IMR-90 (cell line): ENCODE measurements at regions not wholly inside any gene's neighbourhood (a gene's known extent, or its start where the extent isn't known, plus 50 kb on each side); places are given as distances from the start of the nearest gene placed in this dataset.

ENCODE experiments used
- ATAC-seq: fragments of 200-7000 bp; cut with Tn5 transposase; 2 replicates; pipeline ENCODE4 v1.9.1; 2020; ENCODE audit warnings: low read depth, mild to moderate bottlenecking, moderate library complexity
- BruUV-seq: library from RNA; stranded (reverse); fragments of 400-500 nt; replicated peaks from 2 replicates; lab custom pipeline; 2021; lab: Mats Ljungman, UMichigan
- CTCF ChIA-PET: fragments of 300-600 bp; formaldehyde crosslinking; extraction: SDS; loops from one replicate; lab custom pipeline; 2021; ENCODE audit warnings: antibody characterized with exemption; lab: Yijun Ruan, JAX
- POLR2A ChIA-PET: fragments of 300-600 bp; sonication (Branson Sonifier 250); formaldehyde crosslinking; loops from one replicate; lab custom pipeline; 2022; ENCODE audit warnings: antibody characterized with exemption; ENCODE audit not compliant: unreplicated experiment; lab: Charles Lee
- DNase-seq: peaks from one replicate; pipeline ENCODE4 v3.0.0; 2013
- H2AFZ ChIP-seq: replicated peaks from 2 replicates; pipeline ENCODE3; 2013; ENCODE audit warnings: low read length, mild to moderate bottlenecking; ENCODE audit not compliant: poor library complexity
- H2AK5ac ChIP-seq: 2 replicates; pipeline ENCODE4 v1.6.1; 2013; ENCODE audit warnings: low read depth, low read length, inconsistent platforms
- H2AK9ac ChIP-seq: replicated peaks from 2 replicates; pipeline ENCODE3; 2013; ENCODE audit warnings: mild to moderate bottlenecking, low read depth, low read length, moderate library complexity; ENCODE audit not compliant: poor library complexity
- H2BK120ac ChIP-seq: 2 replicates; pipeline ENCODE4 v1.6.1; 2013; ENCODE audit warnings: low read depth, low read length, inconsistent platforms
- H2BK15ac ChIP-seq: 3 replicates; pipeline ENCODE4 v1.6.1; 2013; ENCODE audit warnings: low read depth, low read length, inconsistent platforms
- H2BK20ac ChIP-seq: 2 replicates; pipeline ENCODE4 v1.6.1; 2013; ENCODE audit warnings: low read depth, mild to moderate bottlenecking, inconsistent platforms, low read length, moderate library complexity
- H2BK5ac ChIP-seq: 2 replicates; pipeline ENCODE4 v1.6.1; 2013; ENCODE audit warnings: mild to moderate bottlenecking, low read depth, low read length, inconsistent platforms; ENCODE audit not compliant: poor library complexity, severe bottlenecking
- H3K14ac ChIP-seq: replicated peaks from 2 replicates; pipeline ENCODE4 v1.6.1; 2013; ENCODE audit warnings: low read depth, low read length, inconsistent platforms
- H3K18ac ChIP-seq: 2 replicates; pipeline ENCODE4 v1.6.1; 2013; ENCODE audit warnings: low read depth, low read length, control low read depth
- H3K23ac ChIP-seq: 2 replicates; pipeline ENCODE4 v1.6.1; 2013; ENCODE audit warnings: low read depth, low read length, inconsistent platforms
- H3K27ac ChIP-seq: 2 replicates; pipeline ENCODE4 v1.5.1; 2013; ENCODE audit warnings: mild to moderate bottlenecking, control low read depth, low read length; ENCODE audit not compliant: insufficient read depth
- H3K27me3 ChIP-seq: 2 replicates; pipeline ENCODE4 v1.6.1; 2013; ENCODE audit warnings: low read length; ENCODE audit not compliant: control insufficient read depth, insufficient read depth
- H3K36me3 ChIP-seq: 2 replicates; pipeline ENCODE4 v1.6.1; 2013; ENCODE audit warnings: low read length, mixed read lengths; ENCODE audit not compliant: control insufficient read depth, insufficient read depth
- H3K4ac ChIP-seq: 2 replicates; pipeline ENCODE4 v1.6.1; 2013; ENCODE audit warnings: low read depth, low read length, inconsistent platforms
- H3K4me1 ChIP-seq: 2 replicates; pipeline ENCODE4 v1.6.1; 2013; ENCODE audit warnings: low read length, mixed read lengths; ENCODE audit not compliant: control insufficient read depth, insufficient read depth
- H3K4me2 ChIP-seq: 2 replicates; pipeline ENCODE4 v1.6.1; 2013; ENCODE audit warnings: low read depth, mild to moderate bottlenecking, control low read depth, low read length, moderate library complexity
- H3K4me3 ChIP-seq: 2 replicates; pipeline ENCODE4 v1.5.1; 2013; ENCODE audit warnings: low read depth, mild to moderate bottlenecking, control low read depth, low read length, moderate library complexity; ENCODE audit not compliant: insufficient read depth
- H3K56ac ChIP-seq: 2 replicates; pipeline ENCODE4 v1.6.1; 2013; ENCODE audit warnings: low read length, inconsistent platforms; ENCODE audit not compliant: insufficient read depth; ENCODE audit errors: extremely low read depth
- H3K79me1 ChIP-seq, 2 experiments: 2 replicates each; pipeline ENCODE4 v1.6.1; 2013; ENCODE audit warnings: low read length in 2 of 2, inconsistent platforms in 1 of 2, low read depth in 1 of 2
- H3K9ac ChIP-seq: 2 replicates; pipeline ENCODE4 v1.6.1; 2013; ENCODE audit warnings: low read depth, low read length, control low read depth
- H3K9me1 ChIP-seq: 2 replicates; pipeline ENCODE4 v1.6.1; 2013; ENCODE audit warnings: low read length, inconsistent platforms; ENCODE audit not compliant: insufficient read depth
- H3K9me3 ChIP-seq: 2 replicates; pipeline ENCODE4 v1.6.1; 2013; ENCODE audit warnings: low read length; ENCODE audit not compliant: control insufficient read depth, insufficient read depth
- H4K20me1 ChIP-seq: 2 replicates; pipeline ENCODE4 v1.6.1; 2013; ENCODE audit warnings: low read length, inconsistent platforms; ENCODE audit not compliant: insufficient read depth
- H4K5ac ChIP-seq: 2 replicates; pipeline ENCODE4 v1.6.1; 2013; ENCODE audit warnings: mild to moderate bottlenecking, low read depth, low read length, control low read depth
- H4K8ac ChIP-seq, 2 experiments: 2 replicates each; pipeline ENCODE4 v1.6.1; 2013; ENCODE audit warnings: low read depth in 2 of 2, low read length in 2 of 2, control low read depth in 1 of 2, inconsistent platforms in 1 of 2
- H4K91ac ChIP-seq: 2 replicates; pipeline ENCODE4 v1.6.1; 2013; ENCODE audit warnings: low read depth, low read length, inconsistent platforms; ENCODE audit not compliant: insufficient read depth
- BHLHE40 ChIP-seq: fragments of 150-350 bp; IDR thresholded peaks from 2 replicates; pipeline ENCODE4 v1.6.1; 2016; ENCODE audit warnings: mild to moderate bottlenecking, low read depth, low read length
- CEBPB ChIP-seq: IDR thresholded peaks from 2 replicates; pipeline ENCODE4 v1.6.1; 2012; ENCODE audit warnings: low read depth, low read length, improper control_type of control experiment
- CHD1 ChIP-seq: IDR thresholded peaks from 2 replicates; pipeline ENCODE4 v1.6.1; 2012; ENCODE audit warnings: low read depth, low read length, improper control_type of control experiment
- ELK1 ChIP-seq: fragments of 150-350 bp; IDR thresholded peaks from 2 replicates; pipeline ENCODE4 v1.6.1; 2016; ENCODE audit warnings: low read depth, mild to moderate bottlenecking, low read length, moderate library complexity, borderline replicate concordance
- FOS ChIP-seq: fragments of 150-350 bp; IDR thresholded peaks from 2 replicates; pipeline ENCODE4 v1.6.1; 2016; ENCODE audit warnings: low read depth, low read length
- MAFK ChIP-seq: IDR thresholded peaks from 2 replicates; pipeline ENCODE4 v1.6.1; 2012; ENCODE audit warnings: low read depth, low read length, improper control_type of control experiment
- MAZ ChIP-seq: IDR thresholded peaks from 2 replicates; pipeline ENCODE4 v1.6.1; 2012; ENCODE audit warnings: low read depth, mild to moderate bottlenecking, low read length, improper control_type of control experiment, moderate library complexity, borderline replicate concordance
- MXI1 ChIP-seq: IDR thresholded peaks from 2 replicates; pipeline ENCODE4 v1.6.1; 2012; ENCODE audit warnings: low read depth, mild to moderate bottlenecking, low read length, moderate library complexity, borderline replicate concordance
- NFE2L2 ChIP-seq: fragments of 150-350 bp; IDR thresholded peaks from 2 replicates; pipeline ENCODE4 v1.6.1; 2016; ENCODE audit warnings: low read depth, mild to moderate bottlenecking, low read length
- POLR2A ChIP-seq: IDR thresholded peaks from 2 replicates; pipeline ENCODE4 v1.6.1; 2012; ENCODE audit warnings: mild to moderate bottlenecking, low read depth, low read length
- RAD21 ChIP-seq: IDR thresholded peaks from 2 replicates; pipeline ENCODE4 v1.6.1; 2012; ENCODE audit warnings: low read length, improper control_type of control experiment
- RCOR1 ChIP-seq: IDR thresholded peaks from 2 replicates; pipeline ENCODE4 v1.6.1; 2012; ENCODE audit warnings: mild to moderate bottlenecking, low read length, improper control_type of control experiment; ENCODE audit not compliant: insufficient replicate concordance
- RFX5 ChIP-seq: IDR thresholded peaks from 2 replicates; pipeline ENCODE4 v1.8.0; 2012; ENCODE audit warnings: low read depth, mild to moderate bottlenecking, low read length, moderate library complexity
- SMC3 ChIP-seq: fragments of 150-350 bp; IDR thresholded peaks from 2 replicates; pipeline ENCODE4 v1.6.1; 2016; ENCODE audit warnings: low read depth, mild to moderate bottlenecking, antibody characterized with exemption, low read length, moderate library complexity
- WGBS, 2 experiments: methylation state at CpG; one replicate each; pipeline versions ENCODE4 v1.1.5 to v1.1.7; 2013; ENCODE audit warnings: missing lambda C conversion rate in 2 of 2; ENCODE audit not compliant: insufficient read length in 1 of 2; ENCODE audit errors: extremely low coverage in 2 of 2; 5-methylcytosine and 5-hydroxymethylcytosine counted together
- dilution Hi-C: fragments of 300-500 bp; cut with HindIII; formaldehyde crosslinking; loops from one replicate; pipeline ENCODE4 v1.14.3; 2018; ENCODE audit warnings: low sequenced_read_pairs; ENCODE audit not compliant: unreplicated experiment
- in situ Hi-C: fragments of 300-500 bp; cut with MboI; formaldehyde crosslinking; loops from 3 replicates; pipeline ENCODE4 v1.14.3; 2019; ENCODE audit warnings: low sequenced_read_pairs, inconsistent platforms, mixed read lengths
- intact Hi-C: fragments of 100-400 bp; cut with micrococcal nuclease; formaldehyde crosslinking; loops from 2 replicates; pipeline ENCODE4 v1.10.0; 2022
- TF ChIP-seq, protein P1 (sequence below): fragments of 150-350 bp; IDR thresholded peaks from 2 replicates; pipeline ENCODE4 v1.6.1; 2017; ENCODE audit warnings: mild to moderate bottlenecking, antibody characterized with exemption, low read length, low read depth
- TF ChIP-seq, protein P2 (sequence below): conservative IDR thresholded peaks from 2 replicates; pipeline ENCODE4 v1.5.1; 2012; ENCODE audit warnings: mild to moderate bottlenecking, low read depth, low read length, improper control_type of control experiment

DNA sequence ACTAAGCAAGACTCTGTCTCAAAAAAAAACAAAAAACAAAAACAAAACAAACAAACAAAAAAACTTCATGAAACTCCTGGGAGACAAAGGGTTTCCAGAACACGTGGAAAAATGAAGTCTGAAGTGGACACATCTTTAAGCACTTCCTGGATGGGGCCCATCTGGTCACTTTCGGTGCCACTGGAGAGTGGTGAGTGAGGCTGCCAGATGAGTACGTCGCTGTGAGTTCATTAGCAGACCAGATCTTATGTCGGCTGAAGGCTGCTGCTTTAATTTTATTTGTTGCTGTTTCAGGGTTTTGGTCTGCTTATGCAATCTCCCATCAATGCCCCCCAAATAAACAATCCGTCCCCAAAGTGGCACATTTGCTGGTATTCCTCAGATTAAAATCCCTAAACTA lies 64.4 kb downstream of the NPTX2 start:
- H3K9me1 ChIP-seq = no peaks in the 10 kb centered on the region
- H4K8ac ChIP-seq = no peak overlapping the region
- H3K4me2 ChIP-seq = no peak overlapping the region
- H2BK20ac ChIP-seq = no peak overlapping the region
- no peak overlapping the region for H2BK5ac ChIP-seq
- no peaks in the 10 kb centered on the region for H3K79me1 ChIP-seq
- peaks cover 21% of the 10 kb centered on the region; the same call in 1 of the 2 replicates for H3K9me3 ChIP-seq
- no peaks in the 10 kb centered on the region for H3K27me3 ChIP-seq
- in situ Hi-C loops (no loop called here), intact Hi-C loops (no loop called here), dilution Hi-C loops (no loop called here)
- H3K36me3 ChIP-seq = no peaks in the 10 kb centered on the region
- H2AFZ ChIP-seq = no peak overlapping the region
- POLR2A ChIA-PET = no interaction called here
- no peak overlapping the region for H2BK15ac ChIP-seq
- no peak overlapping the region for H2BK120ac ChIP-seq
- H3K23ac ChIP-seq = no peak overlapping the region
- CTCF ChIA-PET = no interaction called here
- no peak for TF ChIP-seq RFX5
- TF ChIP-seq, protein P1, sequence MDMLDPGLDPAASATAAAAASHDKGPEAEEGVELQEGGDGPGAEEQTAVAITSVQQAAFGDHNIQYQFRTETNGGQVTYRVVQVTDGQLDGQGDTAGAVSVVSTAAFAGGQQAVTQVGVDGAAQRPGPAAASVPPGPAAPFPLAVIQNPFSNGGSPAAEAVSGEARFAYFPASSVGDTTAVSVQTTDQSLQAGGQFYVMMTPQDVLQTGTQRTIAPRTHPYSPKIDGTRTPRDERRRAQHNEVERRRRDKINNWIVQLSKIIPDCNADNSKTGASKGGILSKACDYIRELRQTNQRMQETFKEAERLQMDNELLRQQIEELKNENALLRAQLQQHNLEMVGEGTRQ = no peak
- no peak for TF ChIP-seq MAZ
- TF ChIP-seq RAD21 = no peak
- no peak for TF ChIP-seq SMC3
- no peak for TF ChIP-seq BHLHE40
- TF ChIP-seq RCOR1 = no peak
- TF ChIP-seq ELK1 = no peak
- no peak for TF ChIP-seq CHD1
- no peak for TF ChIP-seq NFE2L2
- no peak for TF ChIP-seq MXI1
- no peak for TF ChIP-seq FOS
- no peak for TF ChIP-seq CEBPB
- no peak for TF ChIP-seq MAFK
- TF ChIP-seq, protein P2, sequence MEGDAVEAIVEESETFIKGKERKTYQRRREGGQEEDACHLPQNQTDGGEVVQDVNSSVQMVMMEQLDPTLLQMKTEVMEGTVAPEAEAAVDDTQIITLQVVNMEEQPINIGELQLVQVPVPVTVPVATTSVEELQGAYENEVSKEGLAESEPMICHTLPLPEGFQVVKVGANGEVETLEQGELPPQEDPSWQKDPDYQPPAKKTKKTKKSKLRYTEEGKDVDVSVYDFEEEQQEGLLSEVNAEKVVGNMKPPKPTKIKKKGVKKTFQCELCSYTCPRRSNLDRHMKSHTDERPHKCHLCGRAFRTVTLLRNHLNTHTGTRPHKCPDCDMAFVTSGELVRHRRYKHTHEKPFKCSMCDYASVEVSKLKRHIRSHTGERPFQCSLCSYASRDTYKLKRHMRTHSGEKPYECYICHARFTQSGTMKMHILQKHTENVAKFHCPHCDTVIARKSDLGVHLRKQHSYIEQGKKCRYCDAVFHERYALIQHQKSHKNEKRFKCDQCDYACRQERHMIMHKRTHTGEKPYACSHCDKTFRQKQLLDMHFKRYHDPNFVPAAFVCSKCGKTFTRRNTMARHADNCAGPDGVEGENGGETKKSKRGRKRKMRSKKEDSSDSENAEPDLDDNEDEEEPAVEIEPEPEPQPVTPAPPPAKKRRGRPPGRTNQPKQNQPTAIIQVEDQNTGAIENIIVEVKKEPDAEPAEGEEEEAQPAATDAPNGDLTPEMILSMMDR = no peak
- no peak for TF ChIP-seq POLR2A
- DNase-seq (no peak), ATAC-seq (no peak)
- H3K4me3 ChIP-seq = no peak overlapping the region
- no peak overlapping the region for H3K14ac ChIP-seq
- no TSS peak for BruUV-seq
- no peak overlapping the region for H2AK9ac ChIP-seq
- H3K9ac ChIP-seq = no peak overlapping the region
- no peak overlapping the region for H3K4ac ChIP-seq
- H3K18ac ChIP-seq = no peak overlapping the region
- no peak overlapping the region for H2AK5ac ChIP-seq
- no CpG with 5 or more reads among the region's 6 CpGs for WGBS, 2 experiments
- no peak overlapping the region for H4K5ac ChIP-seq
- no peak overlapping the region for H3K27ac ChIP-seq
- H3K4me1 ChIP-seq = no peaks in the 10 kb centered on the region
- no peak overlapping the region for H4K91ac ChIP-seq
- no peaks in the 10 kb centered on the region for H4K20me1 ChIP-seq
- H3K56ac ChIP-seq = no peak overlapping the region
